Astrocyte (in vitro differentiated cells and primary cell): ENCODE measurements at regions not wholly inside any gene's neighbourhood (a gene's known extent, or its start where the extent isn't known, plus 50 kb on each side); places are given as distances from the start of the nearest gene placed in this dataset.
A peak's percentile ranks its signal among the peaks of the same experiment; 100 is the strongest.

Source experiments
- DNase-seq: peaks from one replicate; pipeline ENCODE4 v3.0.0-alpha.2; 2010; ENCODE audit warnings: low read depth
- FAIRE-seq: peaks from 2 replicates; lab custom pipeline; 2011; peaks lifted over from hg19 to GRCh38; lab: Jason Lieb, UNC
- H2AFZ ChIP-seq: 2 replicates; pipeline ENCODE4 v1.6.0; 2012; ENCODE audit warnings: low read depth, low read length, inconsistent platforms
- H3K27ac ChIP-seq: 2 replicates; pipeline ENCODE4 v1.5.1; 2011; ENCODE audit warnings: low read depth, low read length, inconsistent platforms
- H3K27me3 ChIP-seq: 2 replicates; pipeline ENCODE4 v1.6.0; 2011; ENCODE audit warnings: low read length, inconsistent platforms; ENCODE audit not compliant: insufficient read depth
- H3K36me3 ChIP-seq: 2 replicates; pipeline ENCODE4 v1.5.1; 2011; ENCODE audit warnings: low read length, inconsistent platforms; ENCODE audit not compliant: insufficient read depth
- H3K4me1 ChIP-seq: 2 replicates; pipeline ENCODE4 v1.5.1; 2011; ENCODE audit warnings: low read length, inconsistent platforms; ENCODE audit not compliant: insufficient read depth
- H3K4me2 ChIP-seq: 2 replicates; pipeline ENCODE4 v1.6.0; 2012; ENCODE audit warnings: low read length, inconsistent platforms
- H3K4me3 ChIP-seq: 2 replicates; pipeline ENCODE4 v1.5.1; 2011; ENCODE audit warnings: low read depth, mild to moderate bottlenecking, low read length, inconsistent platforms; ENCODE audit not compliant: insufficient read depth
- H3K79me2 ChIP-seq: 2 replicates; pipeline ENCODE4 v1.6.0; 2012; ENCODE audit warnings: mild to moderate bottlenecking, low read length, inconsistent platforms; ENCODE audit not compliant: insufficient read depth
- H3K9ac ChIP-seq: 2 replicates; pipeline ENCODE4 v1.6.0; 2012; ENCODE audit warnings: mild to moderate bottlenecking, low read length, inconsistent platforms
- H3K9me3 ChIP-seq: 2 replicates; pipeline ENCODE4 v1.5.1; 2012; ENCODE audit warnings: low read depth, mild to moderate bottlenecking, low read length, inconsistent platforms; ENCODE audit not compliant: insufficient read depth
- H4K20me1 ChIP-seq: 2 replicates; pipeline ENCODE4 v1.6.0; 2012; ENCODE audit warnings: low read length, inconsistent platforms; ENCODE audit not compliant: insufficient read depth
- H3K27ac Mint-ChIP-seq: one replicate; pipeline ENCODE4 v1.8.0; 2021; ENCODE audit warnings: mild to moderate bottlenecking, mixed read lengths; ENCODE audit not compliant: unreplicated experiment
- H3K27me3 Mint-ChIP-seq: one replicate; pipeline ENCODE4 v1.8.0; 2021; ENCODE audit warnings: low read depth, mixed read lengths; ENCODE audit not compliant: unreplicated experiment
- H3K36me3 Mint-ChIP-seq: one replicate; pipeline ENCODE4 v1.8.0; 2021; ENCODE audit warnings: low read depth, mixed read lengths; ENCODE audit not compliant: unreplicated experiment
- H3K4me1 Mint-ChIP-seq: one replicate; pipeline ENCODE4 v1.8.0; 2021; ENCODE audit warnings: low read depth, mixed read lengths; ENCODE audit not compliant: unreplicated experiment
- H3K4me3 Mint-ChIP-seq: one replicate; pipeline ENCODE4 v1.8.0; 2021; ENCODE audit warnings: mild to moderate bottlenecking, moderate library complexity, mixed read lengths; ENCODE audit not compliant: unreplicated experiment
- H3K9me3 Mint-ChIP-seq: one replicate; pipeline ENCODE4 v1.8.0; 2021; ENCODE audit warnings: mild to moderate bottlenecking, mixed read lengths; ENCODE audit not compliant: unreplicated experiment
- EZH2 ChIP-seq: IDR thresholded peaks from 2 replicates; pipeline ENCODE4 v1.6.1; 2012; ENCODE audit warnings: mild to moderate bottlenecking, low read length, inconsistent platforms; ENCODE audit not compliant: insufficient read depth
- TF ChIP-seq, protein P1 (sequence below): IDR thresholded peaks from 2 replicates; pipeline ENCODE4 v1.5.1; 2011; ENCODE audit warnings: low read depth, mild to moderate bottlenecking, inconsistent platforms, low read length, moderate library complexity; ENCODE audit not compliant: insufficient read depth

DNA sequence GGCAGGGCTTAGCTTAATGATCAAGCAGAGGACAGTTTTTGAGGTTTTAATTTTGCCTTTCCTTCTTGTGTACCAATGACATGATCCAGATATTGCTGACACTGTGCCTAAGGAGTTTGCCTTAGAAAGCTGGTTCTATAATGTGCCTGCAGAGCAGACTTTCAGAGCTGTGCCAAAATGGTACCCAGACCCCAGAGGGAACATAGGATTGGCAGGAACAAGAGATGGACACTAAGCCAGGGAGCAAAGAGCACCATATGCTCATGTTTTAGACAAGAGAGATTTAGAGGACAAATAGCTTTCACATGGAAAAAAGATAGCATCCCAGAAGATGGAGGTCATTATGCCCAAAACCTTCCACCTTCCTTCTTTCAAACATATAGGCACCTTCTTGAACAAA lies 1241.5 kb upstream of the SPRY2 start:
- Histone ChIP-seq H3K9me3 (no peaks in the 10 kb centered on the region), H3K79me2 (no peaks in the 10 kb centered on the region), H3K4me2 (no peak overlapping the region), H3K36me3 (no peaks in the 10 kb centered on the region), H3K27me3 (no peaks in the 10 kb centered on the region), H4K20me1 (no peaks in the 10 kb centered on the region), H3K4me3 (no peak overlapping the region), H3K27ac (no peak overlapping the region), H2AFZ (no peak overlapping the region), H3K9ac (no peak overlapping the region), H3K4me1 (no peaks in the 10 kb centered on the region)
- H3K36me3 Mint-ChIP-seq, result no peaks in the 10 kb centered on the region
- no peaks in the 10 kb centered on the region for H3K27me3 Mint-ChIP-seq
- H3K9me3 Mint-ChIP-seq, result no peaks in the 10 kb centered on the region
- FAIRE-seq (no peak), DNase-seq (no peak)
- no peak overlapping the region for H3K4me3 Mint-ChIP-seq
- TF ChIP-seq, protein P1, sequence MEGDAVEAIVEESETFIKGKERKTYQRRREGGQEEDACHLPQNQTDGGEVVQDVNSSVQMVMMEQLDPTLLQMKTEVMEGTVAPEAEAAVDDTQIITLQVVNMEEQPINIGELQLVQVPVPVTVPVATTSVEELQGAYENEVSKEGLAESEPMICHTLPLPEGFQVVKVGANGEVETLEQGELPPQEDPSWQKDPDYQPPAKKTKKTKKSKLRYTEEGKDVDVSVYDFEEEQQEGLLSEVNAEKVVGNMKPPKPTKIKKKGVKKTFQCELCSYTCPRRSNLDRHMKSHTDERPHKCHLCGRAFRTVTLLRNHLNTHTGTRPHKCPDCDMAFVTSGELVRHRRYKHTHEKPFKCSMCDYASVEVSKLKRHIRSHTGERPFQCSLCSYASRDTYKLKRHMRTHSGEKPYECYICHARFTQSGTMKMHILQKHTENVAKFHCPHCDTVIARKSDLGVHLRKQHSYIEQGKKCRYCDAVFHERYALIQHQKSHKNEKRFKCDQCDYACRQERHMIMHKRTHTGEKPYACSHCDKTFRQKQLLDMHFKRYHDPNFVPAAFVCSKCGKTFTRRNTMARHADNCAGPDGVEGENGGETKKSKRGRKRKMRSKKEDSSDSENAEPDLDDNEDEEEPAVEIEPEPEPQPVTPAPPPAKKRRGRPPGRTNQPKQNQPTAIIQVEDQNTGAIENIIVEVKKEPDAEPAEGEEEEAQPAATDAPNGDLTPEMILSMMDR, result no peak
- TF ChIP-seq EZH2, result no peak
- no peak overlapping the region for H3K27ac Mint-ChIP-seq
- H3K4me1 Mint-ChIP-seq, result peaks cover 6% of the 10 kb centered on the region

DNA sequence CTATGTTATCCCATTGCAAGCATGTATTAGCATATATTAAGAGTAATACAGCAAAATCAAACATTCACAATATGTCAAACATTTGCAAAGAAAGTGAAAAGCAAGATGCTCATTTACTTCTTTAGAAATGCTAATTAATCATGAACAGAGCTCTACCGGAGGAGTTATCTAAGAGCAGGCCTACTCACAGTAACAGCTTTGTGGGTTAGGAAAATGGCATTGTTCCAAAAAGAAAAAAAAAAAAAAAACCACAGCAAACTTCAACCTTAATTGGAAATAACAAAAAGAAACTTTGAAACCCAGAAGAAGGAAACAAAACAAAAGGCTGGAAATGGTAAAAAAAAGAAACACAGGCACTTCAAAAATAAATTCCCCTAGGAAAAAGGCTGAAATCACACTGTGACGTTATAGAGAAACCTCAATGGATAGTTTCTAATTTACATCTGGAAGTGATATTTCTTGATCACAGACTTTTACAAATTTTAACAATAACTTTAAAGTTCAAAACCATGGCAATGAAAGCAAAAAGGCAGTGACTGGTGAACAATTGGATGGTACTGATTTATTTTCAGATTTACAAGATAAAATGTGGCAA lies 1236.8 kb upstream of the SPRY2 start:
- Histone ChIP-seq H3K79me2 (no peaks in the 10 kb centered on the region), H3K9me3 (no peaks in the 10 kb centered on the region), H3K4me2 (no peak overlapping the region), H3K4me3 (no peak overlapping the region), H2AFZ (no peak overlapping the region), H3K27ac (no peak overlapping the region), H3K4me1 (no peaks in the 10 kb centered on the region), H3K36me3 (no peaks in the 10 kb centered on the region), H3K9ac (no peak overlapping the region), H4K20me1 (no peaks in the 10 kb centered on the region), H3K27me3 (no peaks in the 10 kb centered on the region)
- no peak for TF ChIP-seq EZH2
- TF ChIP-seq, protein P1, result no peak
- DNase-seq, result peak; percentile 20
- Mint-ChIP-seq H3K27me3 (no peaks in the 10 kb centered on the region), H3K4me1 (peaks cover 6% of the 10 kb centered on the region), H3K9me3 (no peaks in the 10 kb centered on the region), H3K27ac (no peak overlapping the region), H3K4me3 (no peak overlapping the region), H3K36me3 (no peaks in the 10 kb centered on the region)
- FAIRE-seq, result no peak

DNA sequence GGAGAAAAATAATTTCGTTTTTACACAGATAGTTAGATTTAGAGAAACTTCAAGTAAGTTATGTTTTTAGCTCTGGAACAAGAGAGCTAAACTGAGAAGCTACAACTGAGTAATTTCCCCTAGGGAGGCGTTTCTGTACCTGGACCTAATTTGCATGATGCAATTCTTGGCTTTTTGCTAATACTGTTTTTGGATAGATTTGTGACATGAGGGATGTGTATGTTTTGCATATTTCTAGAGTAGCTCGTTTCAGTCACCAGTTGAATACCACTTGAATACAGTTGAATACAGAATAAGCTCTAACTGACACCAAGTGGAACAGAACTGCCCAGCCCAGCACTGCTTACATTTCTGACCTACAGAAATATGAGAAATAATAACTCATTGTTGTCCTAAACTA lies 1227.9 kb upstream of the SPRY2 start:
- DNase-seq (no peak), FAIRE-seq (no peak)
- Histone ChIP-seq H4K20me1 (no peaks in the 10 kb centered on the region), H3K27ac (no peak overlapping the region), H3K79me2 (no peaks in the 10 kb centered on the region), H3K9ac (no peak overlapping the region), H2AFZ (no peak overlapping the region), H3K4me3 (no peak overlapping the region), H3K36me3 (no peaks in the 10 kb centered on the region), H3K4me2 (no peak overlapping the region), H3K4me1 (no peaks in the 10 kb centered on the region), H3K27me3 (no peaks in the 10 kb centered on the region), H3K9me3 (no peaks in the 10 kb centered on the region)
- Mint-ChIP-seq H3K36me3 (no peaks in the 10 kb centered on the region), H3K4me1 (no peaks in the 10 kb centered on the region), H3K9me3 (no peaks in the 10 kb centered on the region), H3K27me3 (no peaks in the 10 kb centered on the region), H3K27ac (no peak overlapping the region), H3K4me3 (no peak overlapping the region)
- TF ChIP-seq, protein P1, result no peak
- no peak for TF ChIP-seq EZH2
